HK-2 (cell line): ENCODE measurements at regions not wholly inside any gene's neighbourhood (a gene's known extent, or its start where the extent isn't known, plus 50 kb on each side); places are given as distances from the start of the nearest gene placed in this dataset.

Experiments used
- DNase-seq: peaks from one replicate; pipeline ENCODE4 v3.0.0-alpha.2; 2018; ENCODE audit not compliant: unreplicated experiment

- DNase-seq = no peak
These were observed 125.9 kb upstream of the CDH18 start for GRCh38 chr5:20113931-20114330.

DNA sequence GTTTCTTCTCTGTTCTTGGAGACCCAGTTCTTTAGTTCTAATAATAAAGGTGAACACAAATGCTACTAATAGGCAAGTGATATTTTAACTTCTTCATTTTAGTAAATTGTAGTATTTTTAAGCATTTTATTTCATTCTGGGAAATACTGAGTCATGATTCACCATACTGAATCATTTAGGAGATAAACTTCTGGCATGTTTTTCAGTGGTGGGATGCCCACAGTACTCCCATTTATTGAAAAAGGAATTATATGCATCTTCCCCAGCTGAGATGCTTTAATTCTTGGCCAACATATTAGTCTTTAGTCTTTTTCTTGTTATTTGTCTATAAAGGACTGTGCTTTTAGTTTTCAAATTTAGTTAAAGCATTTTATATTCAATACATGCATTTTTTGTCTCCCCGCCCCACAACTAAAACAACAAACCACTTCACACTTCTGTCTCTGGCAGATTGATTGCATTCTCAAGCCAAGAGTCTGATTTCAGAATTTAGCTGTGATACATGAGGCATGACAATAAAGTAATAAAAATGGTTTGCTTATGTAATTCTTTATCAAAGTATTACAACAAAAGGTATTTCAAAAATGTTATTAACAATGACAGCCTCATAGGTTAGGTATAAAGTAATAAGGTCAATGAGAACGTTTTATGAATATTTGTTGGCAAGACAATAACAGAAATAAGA is 125.2 kb upstream of the CDH18 start:
- no peak for DNase-seq

GRCh38 chr5:20109326-20109725 is 121.3 kb upstream of the CDH18 start:
- no peak for DNase-seq

- DNase-seq = no peak
These were observed 117.9 kb upstream of the CDH18 start for GRCh38 chr5:20105915-20106314.

GRCh38 chr5:20102293-20102692 is 114.3 kb upstream of the CDH18 start:
- DNase-seq = no peak

GRCh38 chr5:20098694-20099093 is 110.7 kb upstream of the CDH18 start:
- no peak for DNase-seq

DNA sequence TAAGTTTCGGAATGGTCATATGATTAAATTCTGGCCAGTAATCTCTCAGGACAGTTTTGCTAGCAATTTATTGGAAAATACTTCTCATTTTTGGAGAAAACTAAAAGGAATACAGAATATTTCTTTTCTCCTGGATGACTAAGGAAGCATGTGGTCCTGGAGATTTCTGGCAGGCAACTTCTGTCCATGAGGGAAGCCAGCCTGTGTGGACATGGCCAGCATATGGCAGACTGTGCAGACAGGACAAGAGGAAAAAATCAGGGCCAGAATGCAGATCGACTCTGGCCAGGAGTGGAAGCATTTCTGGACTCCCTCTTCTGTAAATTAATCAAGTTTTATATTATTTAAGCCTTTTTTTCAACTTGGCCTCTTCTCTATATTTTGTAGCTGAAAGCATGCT is 100.4 kb upstream of the CDH18 start:
- no peak for DNase-seq

DNA sequence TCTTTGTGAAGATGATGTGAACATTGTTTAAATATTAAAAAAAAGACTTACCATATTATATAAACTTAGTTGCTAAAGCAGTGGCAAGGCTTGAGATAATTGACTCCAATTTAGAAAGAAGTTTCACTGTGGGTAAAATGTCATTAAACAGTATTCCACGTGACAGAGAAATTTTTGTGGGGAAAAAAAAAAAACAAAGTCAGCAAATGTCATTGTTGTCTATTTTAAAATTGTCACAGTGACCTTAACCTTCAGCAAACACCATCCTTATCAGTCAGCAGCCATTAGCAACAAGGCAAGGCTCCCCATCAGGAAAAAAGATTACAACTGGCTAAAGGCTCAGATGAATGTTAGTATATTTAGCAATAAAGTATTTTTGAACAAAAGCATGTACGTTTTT is 99.3 kb upstream of the CDH18 start:
- DNase-seq = no peak

DNA sequence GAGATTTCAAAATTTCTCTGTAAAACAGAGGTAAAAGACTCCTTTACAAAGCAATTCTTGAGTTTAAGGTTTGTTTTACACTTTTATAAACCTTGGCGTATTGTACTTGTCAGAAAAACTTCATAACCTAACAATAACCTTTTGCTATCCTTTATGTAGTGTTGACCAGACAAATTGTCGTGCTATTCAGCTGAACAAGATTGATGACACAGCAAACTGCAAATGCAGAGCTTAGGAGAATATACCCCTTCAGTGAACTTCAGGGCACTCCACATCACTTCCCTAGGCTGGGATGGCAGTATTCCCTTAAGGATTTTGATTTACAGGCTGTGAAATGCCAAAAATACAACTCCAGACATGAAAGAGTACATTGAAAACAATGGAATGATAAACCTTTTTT is 89.2 kb upstream of the CDH18 start:
- DNase-seq = no peak

DNA sequence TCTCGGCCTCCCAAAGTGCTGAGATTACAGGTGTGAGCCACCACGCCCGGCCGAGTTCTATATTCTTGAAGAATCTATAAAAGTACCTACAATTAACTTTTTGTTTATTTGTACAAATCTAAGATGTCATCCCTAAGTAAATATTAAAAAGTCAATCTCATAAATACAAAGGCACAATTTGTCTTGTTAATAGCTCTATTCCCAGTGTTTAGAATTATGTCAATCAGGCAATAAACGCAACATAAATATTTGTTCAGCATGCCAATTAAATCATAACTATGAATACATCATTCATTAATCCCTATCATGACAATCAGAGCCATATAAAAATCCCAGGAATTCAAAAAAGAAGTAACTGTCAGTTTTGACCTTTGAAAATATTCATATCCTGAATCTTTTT is 68.9 kb upstream of the CDH18 start:
- DNase-seq = no peak

GRCh38 chr5:20055301-20055700 is 67.3 kb upstream of the CDH18 start:
- no peak for DNase-seq

DNA sequence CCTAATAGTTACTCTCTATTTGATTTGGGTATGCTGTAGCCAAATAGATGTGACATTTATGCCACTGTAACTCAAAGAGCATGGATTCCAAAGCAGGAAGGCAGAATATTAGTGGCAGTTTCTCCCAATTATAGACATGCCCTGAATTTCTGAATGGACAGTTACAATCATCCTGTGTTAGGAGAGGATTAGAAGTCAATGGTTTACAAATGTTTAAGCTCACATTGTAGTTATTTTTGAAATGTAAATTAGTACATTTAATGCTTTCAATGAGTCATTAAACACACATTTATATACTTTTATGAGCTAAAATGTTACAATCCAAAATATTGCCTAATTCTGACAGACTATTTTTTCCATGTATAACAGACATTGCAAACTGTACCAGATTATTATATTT is 62.3 kb upstream of the CDH18 start:
- no peak for DNase-seq

DNA sequence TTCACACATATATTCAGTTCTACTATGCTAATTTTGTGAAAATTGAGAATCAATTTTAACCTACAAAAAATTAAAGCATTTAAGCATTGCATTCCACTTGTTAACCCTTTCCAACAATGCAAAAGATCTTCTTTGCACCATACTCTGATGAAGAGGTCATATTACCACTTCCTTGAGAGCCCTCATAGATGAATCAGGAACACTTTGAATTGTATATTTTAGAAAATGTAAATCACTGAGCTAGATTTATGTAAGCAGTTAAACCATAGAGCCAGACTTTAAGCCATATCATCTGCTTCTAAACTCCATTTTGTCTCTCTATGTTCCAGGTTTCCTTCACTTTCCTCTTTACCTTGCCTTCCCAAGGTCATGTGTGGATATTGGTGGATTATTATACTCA is 56.5 kb upstream of the CDH18 start:
- no peak for DNase-seq

- no peak for DNase-seq
These were observed 53.6 kb upstream of the CDH18 start for GRCh38 chr5:20041326-20042274.

GRCh38 chr5:20040901-20041300 is 52.9 kb upstream of the CDH18 start:
- DNase-seq = no peak
